Hematopoietic multipotent progenitor cell treated with erythropoietin and hydrocortisone succinate and interleukin-3 and kit ligand, for 4 days (in vitro differentiated cells): ENCODE measurements at regions not wholly inside any gene's neighbourhood (a gene's known extent, or its start where the extent isn't known, plus 50 kb on each side); places are given as distances from the start of the nearest gene placed in this dataset.

ENCODE experiments used
- DNase-seq: peaks from one replicate; pipeline ENCODE4 v3.0.0-alpha.2; 2015

DNA sequence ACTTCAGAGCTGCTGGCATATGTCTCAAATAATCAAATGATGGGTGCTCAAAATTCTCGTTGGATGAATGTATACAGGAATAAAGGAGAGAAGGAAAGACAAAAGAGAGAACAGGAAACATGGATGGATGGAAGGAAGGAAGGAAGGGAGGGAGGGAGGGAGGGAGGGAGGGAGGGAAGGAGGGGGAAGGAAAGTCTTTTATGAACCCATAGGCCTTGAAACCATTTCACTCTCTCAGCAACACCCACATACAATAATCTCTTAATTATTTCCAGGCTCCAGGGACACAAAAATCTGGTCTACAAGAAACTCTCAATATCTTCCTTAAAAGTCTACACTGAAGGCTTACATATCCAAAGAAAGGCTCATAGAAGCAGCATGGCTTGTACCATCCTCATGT is 363.4 kb upstream of the TMPO start:
- no peak for DNase-seq

DNA sequence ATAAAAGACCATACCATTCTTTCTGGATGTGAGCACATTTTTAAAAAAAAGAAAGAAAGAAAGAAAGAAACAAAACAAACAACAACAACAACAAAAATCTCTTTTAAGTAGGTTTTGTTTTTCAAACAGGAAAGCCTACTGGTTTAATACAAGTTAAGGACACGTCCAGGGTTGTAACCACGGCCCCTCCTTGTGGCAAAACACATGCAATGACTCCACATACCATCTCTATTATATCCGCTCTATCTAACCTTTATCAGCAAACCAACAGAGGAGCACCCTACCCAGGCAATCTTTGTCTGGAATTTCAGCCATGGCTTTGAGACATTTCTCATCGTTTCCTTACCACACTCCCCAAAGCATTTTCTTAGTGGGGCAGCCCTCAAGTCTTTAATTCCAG is 360.5 kb upstream of the TMPO start:
- peak; percentile 22 for DNase-seq

DNA sequence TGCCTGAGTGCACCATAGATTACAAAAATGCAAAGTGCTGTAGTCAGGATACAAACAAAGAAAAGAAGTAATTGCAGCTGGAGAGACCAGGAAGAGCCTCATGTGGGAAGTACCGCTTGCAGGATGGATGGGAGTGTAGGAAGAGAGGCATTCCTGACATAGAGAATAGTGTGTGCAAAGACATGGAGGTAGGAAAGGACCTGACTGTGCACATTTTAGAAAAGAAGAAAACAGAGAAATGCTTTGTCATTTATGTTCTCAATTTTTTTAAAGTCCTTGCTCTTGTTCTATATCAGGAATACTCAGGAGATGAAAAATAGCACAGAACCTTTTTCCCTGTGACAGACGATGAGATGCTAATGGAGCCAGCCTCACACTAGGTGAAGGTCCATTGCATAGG is 358.7 kb upstream of the TMPO start:
- DNase-seq, result no peak

DNA sequence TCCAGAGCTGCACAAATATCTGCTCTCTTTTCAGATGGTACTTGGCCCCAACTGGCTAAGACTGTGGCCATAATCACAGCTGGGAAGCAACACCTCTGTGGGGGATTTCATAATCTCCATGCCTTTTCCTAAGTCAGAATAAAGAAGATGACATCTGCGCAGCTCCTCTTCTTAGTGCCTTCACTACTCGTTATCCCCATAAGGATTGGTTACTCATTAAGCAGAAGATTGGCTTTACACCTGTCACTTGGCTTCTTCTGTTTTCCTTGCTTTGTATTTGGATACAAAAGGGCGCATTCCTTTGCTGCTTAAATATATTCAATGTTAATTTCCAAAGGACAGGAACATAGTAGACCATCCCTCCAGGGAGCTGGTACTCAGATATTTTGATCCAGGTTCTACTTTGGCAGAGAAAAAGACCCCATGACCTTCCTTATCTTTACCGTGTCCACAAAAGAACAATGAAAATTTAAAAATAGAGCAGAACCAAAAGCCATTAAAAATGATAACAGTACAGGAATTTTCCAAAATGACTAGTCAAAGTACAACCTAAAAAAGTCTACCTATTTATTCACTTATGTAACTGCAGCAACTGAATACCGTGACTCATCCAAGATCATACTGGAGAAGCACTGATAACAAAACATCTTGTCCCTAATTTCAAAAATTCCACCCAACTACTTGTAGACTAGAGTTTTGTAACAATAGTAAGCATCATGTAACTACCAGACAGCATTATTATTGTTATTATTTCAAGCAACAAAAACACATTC is 352.3 kb upstream of the TMPO start:
- no peak for DNase-seq

DNA sequence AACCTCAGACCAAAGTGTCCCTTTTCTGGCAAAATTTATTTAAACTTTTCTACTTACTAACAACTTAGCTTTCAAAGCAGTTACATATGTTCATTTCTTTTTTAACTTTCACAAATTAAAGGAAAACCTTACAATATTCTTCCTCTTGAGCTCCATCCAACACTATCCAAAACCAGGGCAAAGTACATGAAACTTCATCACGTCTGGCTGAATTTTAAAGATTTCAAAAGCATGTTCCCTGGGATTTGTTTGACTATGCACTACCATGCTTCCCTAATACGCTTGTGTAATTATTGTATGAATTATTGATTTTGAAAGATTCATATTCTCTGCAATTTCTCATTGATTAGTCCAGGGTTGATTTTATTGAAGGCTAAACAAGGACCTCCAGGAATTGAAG is 343.1 kb upstream of the TMPO start:
- DNase-seq, result no peak

DNA sequence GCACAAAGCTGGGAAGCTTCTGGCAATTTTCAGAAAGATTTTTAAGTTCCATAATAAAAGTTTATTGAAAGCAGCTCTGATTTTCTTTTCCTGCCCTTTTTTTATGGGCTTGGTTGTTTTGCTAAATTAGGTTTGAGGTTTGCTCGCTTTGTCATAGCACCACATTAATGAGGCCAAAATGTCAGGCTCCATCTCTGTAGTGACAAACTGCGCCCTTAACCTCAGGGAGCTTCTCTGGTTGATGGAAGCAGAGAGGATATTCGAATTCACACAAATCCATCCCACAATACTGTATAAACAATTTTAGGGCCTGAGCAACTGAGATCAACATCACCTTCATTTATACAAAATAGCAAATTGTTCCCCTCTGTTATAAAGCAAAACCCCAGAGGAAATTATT is 342.6 kb upstream of the TMPO start:
- no peak for DNase-seq

DNA sequence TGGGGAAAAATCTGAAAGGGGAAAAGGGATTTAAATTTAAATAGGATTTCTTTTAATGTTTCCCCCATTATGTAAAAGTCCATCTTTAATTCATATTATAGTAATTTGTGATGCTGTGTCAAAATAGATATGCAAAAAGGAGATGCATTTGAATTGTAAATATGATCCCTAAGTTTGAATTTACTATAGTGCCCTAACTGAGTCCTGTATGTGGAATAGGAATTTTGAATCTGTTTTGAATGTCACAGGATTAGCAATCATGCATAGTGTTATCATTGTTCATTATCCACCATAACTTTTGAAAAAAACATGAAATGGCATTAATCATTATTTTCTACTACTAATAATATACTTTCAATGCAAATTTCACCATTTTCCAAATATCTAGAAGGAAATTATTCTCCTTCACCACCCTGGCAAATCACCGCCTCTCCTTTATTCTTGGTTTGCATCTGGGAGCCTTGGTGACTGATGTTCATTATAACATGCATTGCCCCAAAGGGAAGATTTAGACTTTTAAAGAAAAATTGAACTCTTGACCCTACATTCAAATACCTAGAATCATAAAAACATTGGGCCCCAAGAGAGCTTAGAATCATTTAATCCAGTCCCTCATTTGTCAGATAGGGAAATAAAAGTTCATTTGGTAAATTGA is 341.5 kb upstream of the TMPO start:
- DNase-seq, result no peak

DNA sequence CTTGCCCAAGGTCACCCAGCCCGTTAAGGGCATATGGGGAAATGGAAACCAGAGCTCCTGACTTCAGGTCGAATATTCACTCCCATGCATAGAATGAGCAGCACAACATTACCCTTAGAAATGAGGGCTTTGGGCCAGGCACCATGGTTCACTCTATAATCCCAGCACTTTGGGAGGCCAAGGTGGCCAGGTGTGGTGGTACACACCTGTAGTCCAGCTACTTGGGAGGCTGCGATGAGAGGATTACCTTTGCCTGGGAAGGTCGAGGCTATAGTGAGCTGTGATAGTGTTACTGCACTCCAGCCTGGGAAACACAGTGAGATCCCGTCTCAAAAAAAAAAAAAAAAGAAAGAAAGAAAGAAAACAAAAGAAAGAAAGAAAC is 341.0 kb upstream of the TMPO start:
- no peak for DNase-seq

DNA sequence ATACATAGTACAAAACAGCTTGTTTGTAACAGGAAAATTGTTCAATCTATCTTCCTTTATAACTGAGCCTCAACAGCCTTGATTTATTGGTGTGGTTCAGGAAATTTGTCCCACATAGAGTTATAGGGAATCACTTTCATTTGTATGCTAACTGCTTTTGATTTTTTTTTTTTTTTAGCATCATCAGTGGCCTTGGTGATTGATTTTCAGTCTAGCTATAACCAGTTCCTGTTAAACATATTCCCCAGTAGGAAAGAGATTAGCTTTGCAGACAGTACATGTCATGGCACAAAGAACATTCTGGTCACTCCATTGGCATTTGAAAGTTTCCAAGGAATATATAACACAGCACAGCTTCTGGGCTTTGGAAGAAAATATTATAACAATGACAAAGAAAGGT is 337.3 kb upstream of the TMPO start:
- DNase-seq, result no peak

DNA sequence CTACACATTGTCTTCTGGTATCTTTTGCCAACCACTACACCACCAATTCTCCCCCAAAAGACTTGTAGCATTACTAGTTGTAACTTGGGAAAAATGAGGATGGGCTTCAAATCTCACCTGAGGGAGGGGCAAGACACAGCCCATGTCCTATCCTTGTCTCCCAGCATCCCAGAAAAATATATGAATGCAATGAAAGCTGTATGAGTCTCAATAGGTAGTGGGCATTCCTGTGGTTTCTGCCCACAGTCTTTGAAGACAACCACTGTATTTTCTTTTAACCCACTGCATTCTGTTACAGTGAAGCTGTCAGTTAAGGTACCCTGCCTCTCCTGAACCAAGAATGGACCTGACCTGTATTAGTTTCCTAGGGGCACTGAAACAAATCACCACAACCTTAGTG is 336.2 kb upstream of the TMPO start:
- no peak for DNase-seq

DNA sequence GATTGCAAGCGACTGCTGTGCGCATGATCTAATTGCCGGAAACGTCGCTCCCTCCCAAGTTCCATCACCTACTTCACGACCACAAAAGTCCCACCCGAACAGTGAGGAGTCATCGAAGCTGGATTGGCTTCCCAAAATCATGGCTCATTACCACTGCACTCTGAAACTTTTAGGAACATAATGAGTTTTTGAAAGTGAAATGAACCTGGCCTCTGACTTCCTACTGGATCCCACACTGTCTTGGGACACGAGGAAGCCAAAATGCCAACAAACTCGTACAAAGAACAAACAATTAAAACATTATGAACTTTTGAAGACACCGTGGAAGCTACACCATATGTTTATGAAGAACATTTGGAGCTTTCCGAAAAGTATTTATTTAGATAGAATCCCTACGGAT is 334.8 kb upstream of the TMPO start:
- no peak for DNase-seq

DNA sequence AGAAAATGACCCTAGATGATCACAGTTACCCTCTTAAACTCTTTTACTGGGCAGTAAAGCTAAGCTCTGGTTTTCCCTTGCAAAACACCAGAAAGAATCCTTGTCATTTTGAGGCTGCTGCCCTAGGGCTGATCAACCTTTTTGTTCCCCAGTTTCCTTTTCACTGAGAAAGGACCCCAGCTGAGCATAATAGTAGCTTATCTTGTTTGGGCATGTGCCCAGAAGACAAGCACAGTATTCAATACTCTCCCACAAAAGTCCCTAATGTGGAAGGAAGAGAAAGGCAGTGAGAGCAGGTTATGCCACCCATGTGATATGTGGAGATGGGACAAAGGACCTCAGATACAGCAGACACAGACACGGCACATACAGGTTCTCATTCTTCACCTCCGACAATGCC is 332.6 kb upstream of the TMPO start:
- no peak for DNase-seq

DNA sequence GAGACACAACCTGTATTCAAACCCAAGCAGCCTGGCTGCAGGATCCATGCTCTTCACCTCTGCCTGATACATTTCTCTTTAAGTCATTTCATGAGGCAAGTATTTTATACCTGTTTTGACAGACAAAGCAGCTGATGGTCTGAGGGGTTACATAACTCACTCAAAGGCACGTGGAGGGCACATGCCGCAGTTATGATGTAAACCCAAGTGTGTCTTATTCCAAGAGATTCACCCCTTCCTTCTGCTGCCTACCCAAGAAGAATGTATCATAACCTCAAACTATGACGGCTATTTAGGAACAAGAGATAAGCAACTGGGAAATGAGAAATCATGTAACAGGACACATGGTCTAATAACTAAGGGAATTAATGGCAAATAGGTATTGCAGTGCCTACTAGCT is 329.8 kb upstream of the TMPO start:
- DNase-seq, result no peak

DNA sequence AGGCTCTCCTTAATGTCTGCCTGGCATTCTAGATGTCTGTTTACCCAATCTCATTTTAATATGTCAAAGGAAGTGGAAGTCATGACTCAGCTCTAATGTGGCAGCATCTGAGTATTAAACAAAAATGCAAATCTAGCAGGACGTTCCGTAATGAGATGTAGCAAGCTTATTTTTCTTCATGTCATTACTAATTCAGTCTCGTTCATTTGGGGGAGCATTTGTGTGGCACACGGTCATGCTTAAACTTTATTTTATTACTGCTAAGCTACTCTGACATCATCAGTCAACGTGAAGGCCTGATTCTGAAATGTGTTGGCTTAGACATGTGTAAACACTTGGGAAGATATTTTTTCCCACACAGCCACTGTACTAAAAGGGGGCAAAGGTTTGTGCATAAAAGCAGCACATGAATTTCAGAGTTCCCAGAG is 326.7 kb upstream of the TMPO start:
- DNase-seq, result peak; percentile 41

DNA sequence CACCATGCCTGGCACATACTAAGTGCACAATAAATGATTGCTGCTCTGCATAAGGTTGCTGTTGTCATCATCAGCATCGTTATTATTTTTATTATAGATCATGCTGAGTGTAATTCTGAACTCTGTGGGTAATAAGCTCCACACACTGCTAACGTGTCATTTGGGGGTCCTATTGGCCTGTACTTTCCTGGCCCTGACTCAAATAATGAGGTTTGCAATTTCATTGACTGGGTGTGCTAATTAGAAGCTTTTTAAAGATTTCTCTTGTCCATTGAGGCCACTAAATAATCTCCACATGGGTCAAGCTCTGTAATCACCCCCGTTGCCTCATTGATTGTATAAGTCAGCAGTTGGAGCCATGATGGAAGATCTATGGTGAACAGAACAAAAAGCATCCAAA is 320.8 kb upstream of the TMPO start:
- DNase-seq, result no peak

DNA sequence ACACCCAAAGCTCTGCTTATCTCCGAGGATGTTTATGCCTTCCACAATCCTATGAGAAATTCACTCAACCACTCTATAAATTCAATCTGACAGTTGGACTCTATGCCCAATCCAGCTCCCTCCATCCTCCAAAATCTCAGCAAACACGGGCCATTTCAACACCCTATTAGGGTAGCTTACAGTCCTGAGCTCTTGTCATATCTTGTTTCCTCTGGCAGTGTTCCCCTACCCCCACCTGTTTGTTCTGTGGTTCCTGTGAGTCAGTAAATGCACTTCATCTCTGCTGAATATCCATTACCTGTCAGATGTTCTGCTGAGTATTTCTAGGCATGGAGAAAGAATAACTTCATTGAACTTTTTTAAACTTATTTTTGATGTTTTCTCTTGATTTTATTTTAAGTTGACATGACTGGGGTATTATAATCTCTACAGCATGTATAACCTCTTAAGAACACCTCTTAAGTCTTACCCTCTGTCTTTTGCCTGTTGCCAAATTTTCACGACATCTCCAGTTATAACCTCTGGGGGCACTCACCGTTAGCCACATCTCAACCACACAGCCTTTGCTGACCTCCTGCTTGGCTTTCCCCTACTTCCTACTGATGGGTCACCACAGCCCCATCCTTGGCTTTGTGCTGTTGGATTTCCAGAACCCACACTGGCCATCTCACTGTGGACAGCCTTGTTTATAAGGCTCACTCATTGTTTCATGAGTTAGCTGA is 317.0 kb upstream of the TMPO start:
- no peak for DNase-seq

DNA sequence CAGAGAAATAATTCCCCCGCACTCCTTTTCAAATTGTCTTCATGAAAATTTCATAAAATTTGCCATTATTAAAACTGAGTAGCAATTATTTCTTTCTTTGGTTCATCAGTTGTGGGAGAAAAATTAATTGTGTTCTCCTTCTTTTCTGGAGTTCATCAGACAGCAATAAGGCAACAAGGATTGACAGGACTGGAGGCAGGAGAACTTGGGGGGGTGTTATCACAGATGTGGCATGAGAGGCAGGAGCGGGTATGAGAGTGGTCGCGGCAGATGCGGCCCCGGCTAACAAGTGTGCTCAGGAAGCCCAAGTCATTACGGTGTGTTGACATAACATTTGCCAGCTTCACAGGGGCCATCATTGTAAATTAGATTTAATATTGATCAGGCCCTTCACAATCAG is 306.6 kb upstream of the TMPO start:
- DNase-seq, result no peak

DNA sequence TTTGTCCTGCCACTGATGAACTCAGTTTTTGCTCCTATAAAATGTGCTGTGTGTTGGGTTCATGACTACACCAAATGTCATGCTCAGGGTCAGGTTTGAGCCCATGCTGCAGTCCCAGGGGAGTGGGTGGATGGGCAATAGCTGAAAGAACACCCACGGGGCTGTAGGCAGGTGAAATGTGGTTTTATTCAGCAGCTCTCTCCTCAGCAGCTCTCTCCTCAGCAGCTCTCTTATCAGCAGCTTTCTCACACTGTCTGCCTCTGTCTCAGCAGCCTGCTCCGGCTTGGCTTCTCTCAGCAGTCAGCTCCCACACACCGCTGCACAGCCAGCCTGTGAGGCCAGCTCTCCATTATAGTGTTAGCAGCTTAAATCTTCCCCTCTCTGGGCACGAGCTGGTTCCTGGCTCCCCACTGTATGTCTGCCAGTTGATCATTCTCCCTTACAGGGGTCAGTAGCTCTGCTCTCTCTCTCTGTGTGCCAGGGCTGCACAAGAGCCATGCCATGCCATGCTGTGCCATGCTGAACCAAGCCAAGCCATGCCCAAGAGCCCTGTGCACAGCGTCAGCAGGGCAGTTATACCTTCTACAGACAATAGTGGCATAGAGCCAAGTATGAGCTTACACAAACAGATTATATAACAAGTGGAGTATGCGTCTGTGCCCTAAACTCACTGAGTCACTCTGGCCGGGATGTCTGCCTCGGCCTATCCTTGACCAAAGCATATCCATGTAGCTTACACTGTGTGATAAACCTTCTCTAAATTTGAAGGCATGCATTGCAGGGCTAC is 303.3 kb upstream of the TMPO start:
- DNase-seq, result no peak

DNA sequence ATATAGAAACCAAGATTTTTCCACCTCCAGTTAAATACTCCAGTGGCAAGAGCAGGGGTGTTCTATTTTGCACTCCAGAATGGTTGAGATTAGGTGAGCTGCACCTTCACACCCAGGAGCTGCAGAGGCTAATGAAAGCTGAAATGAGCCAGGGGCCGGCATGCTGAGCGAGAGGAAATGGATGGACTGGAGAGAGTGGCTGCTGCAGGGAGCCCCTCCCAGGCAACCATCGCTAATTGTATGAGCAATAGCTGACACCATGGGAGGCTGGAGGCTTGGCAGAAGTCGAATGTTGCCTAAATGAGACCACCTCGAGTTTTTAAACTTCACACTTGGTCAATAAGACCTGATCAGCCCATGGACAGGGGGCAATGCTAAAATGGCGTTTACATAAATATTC is 301.8 kb upstream of the TMPO start:
- DNase-seq, result no peak

DNA sequence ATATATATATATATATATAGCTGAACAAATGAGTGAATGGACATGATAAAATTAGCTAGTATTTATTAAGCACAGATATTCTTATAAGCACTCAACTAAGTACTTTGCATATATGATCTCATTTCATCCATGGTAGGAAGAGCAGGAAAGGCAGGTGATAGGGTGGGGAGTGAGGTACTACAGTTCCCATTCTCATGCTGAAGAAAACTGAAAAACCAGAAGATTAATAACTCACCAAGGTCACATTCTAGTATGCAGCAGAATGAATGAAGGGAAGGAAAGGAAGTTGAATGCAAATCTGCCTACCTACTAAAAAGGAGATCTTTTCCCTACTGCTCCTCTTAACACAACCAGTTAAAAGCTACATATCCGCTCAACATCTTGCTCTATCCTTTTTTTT is 298.1 kb upstream of the TMPO start:
- no peak for DNase-seq

DNA sequence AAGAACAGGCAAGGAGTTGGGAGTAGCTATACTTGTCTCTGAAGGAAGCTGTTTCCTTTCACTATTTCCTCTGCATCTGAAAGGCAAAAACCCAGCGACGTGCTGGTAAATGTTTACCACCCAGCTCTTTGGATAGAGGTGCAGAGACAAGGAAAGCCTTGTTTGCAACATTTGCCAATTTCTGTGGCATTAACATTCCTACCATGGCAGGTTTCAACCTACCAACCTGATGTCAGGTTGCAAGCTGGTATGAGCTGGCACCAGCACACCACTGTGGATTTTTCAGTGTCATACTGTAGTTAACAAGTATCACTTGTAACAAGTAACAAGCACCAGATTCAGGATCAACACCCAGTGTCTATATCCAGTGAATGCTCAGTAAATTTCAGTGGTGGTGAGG is 294.8 kb upstream of the TMPO start:
- DNase-seq, result no peak

DNA sequence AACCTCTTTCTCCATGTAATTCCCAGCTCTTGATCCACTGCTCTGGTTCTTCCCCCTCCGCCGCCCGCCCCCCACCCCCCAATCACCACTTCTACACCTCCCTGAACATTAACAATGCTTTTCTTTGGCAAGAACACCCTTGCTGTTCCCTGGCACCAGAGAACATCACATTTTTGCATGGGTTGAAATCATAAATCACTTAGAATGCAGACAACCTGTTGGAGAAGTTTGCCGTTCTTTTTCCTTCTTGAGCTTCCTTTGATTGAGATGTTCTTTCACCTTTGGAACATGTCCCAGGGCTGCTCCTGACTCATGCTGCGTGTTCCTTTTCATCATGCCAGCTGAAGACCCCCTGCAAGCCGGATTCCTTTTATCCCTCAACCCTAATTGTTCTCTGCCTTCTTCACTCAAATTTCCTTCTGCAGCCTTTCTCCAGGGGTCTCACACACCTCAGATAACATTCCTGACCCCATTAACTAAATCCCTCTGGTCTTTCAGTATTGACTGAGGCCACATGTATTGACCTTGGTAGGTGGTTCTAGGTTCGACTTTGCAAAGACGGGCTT is 294.1 kb upstream of the TMPO start:
- DNase-seq, result no peak

DNA sequence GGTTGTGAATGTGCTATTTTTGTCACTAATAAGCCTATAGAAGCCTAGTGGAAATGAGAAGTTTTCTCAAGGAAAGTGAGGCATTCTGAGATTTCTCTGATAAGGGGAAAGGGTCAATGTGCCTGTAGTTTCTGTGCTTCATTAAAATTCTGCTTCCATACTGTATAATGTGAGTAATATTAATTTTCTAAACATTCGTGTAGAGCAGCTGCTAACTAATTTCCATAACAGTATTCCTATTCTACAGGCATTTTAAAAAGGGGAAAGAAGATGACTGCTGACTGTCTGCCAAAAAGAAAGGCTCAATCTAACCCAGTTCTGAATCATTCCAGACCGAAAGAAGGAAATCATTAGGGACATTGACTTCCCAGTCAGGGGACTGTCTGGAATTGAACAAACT is 293.3 kb upstream of the TMPO start:
- no peak for DNase-seq
